Body of pancreas (tissue), 4 donors: ENCODE measurements at regions not wholly inside any gene's neighbourhood (a gene's known extent, or its start where the extent isn't known, plus 50 kb on each side); places are given as distances from the start of the nearest gene placed in this dataset.

Experiments used
- ATAC-seq: fragments of 150-250 bp; one replicate; pipeline ENCODE4 v1.9.1; 2016
- DNase-seq, 4 donors: peaks; one replicate each; pipeline ENCODE4 v3.0.0-alpha.2; 2019
- H3K27ac ChIP-seq, 4 donors: fragments of 200-600 bp; sonication (generic); 1 replicate in 3 of 4; 2 replicates in 1 of 4; pipeline versions ENCODE4 v1.5.1 to v1.6.1; 2016 to 2019; ENCODE audit warnings: mild to moderate bottlenecking in 1 of 4, mixed read lengths in 1 of 4, moderate library complexity in 1 of 4
- H3K27me3 ChIP-seq, 2 donors: fragments of 200-600 bp; sonication (generic); one replicate each; pipeline ENCODE4 v1.6.0; 2016; ENCODE audit warnings: mild to moderate bottlenecking in 1 of 2
- H3K36me3 ChIP-seq, 2 donors: fragments of 200-600 bp; sonication (generic); replicated peaks in 1 of 2; 2 replicates each; pipeline ENCODE4 v1.5.1; 2016; ENCODE audit warnings: low read depth in 2 of 2; ENCODE audit not compliant: insufficient read depth in 1 of 2
- H3K4me1 ChIP-seq: fragments of 200-600 bp; sonication (generic); one replicate; pipeline ENCODE4 v1.6.0; 2016
- H3K4me3 ChIP-seq, 2 donors: fragments of 200-600 bp; sonication (generic); 1 replicate in 1 of 2; 2 replicates in 1 of 2; pipeline ENCODE4 v1.5.1; 2016 to 2019
- H3K9me3 ChIP-seq, 3 donors: fragments of 200-600 bp; sonication (generic); 1 replicate in 2 of 3; 2 replicates in 1 of 3; pipeline ENCODE4 v1.5.1; 2016
- POLR2A ChIP-seq, 3 donors: fragments of 450-650 bp; IDR thresholded peaks; one replicate each; pipeline ENCODE4 v1.6.1; 2016; ENCODE audit warnings: antibody characterized with exemption in 3 of 3, mild to moderate bottlenecking in 2 of 3
- WGBS, 2 donors: methylation state at CpG; one replicate each; pipeline ENCODE4 v1.1.5; 2017; 5-methylcytosine and 5-hydroxymethylcytosine counted together
- intact Hi-C: fragments of 100-400 bp; cut with DNase I; formaldehyde crosslinking; loops from one replicate; pipeline ENCODE4 v1.15.1; 2023
- TF ChIP-seq, protein P1 (sequence below), 7 experiments: fragments of 450-650 bp in 4 of 7; fragments of 200-600 bp in 3 of 7; sonication (generic) in 3 of 7; IDR thresholded peaks; one replicate each; pipeline ENCODE4 v1.5.1; 2016 to 2019; ENCODE audit warnings: antibody characterized with exemption in 7 of 7

- TF ChIP-seq POLR2A (IDR thresholded peaks at IDR 0.05) = no peak
- TF ChIP-seq, protein P1, sequence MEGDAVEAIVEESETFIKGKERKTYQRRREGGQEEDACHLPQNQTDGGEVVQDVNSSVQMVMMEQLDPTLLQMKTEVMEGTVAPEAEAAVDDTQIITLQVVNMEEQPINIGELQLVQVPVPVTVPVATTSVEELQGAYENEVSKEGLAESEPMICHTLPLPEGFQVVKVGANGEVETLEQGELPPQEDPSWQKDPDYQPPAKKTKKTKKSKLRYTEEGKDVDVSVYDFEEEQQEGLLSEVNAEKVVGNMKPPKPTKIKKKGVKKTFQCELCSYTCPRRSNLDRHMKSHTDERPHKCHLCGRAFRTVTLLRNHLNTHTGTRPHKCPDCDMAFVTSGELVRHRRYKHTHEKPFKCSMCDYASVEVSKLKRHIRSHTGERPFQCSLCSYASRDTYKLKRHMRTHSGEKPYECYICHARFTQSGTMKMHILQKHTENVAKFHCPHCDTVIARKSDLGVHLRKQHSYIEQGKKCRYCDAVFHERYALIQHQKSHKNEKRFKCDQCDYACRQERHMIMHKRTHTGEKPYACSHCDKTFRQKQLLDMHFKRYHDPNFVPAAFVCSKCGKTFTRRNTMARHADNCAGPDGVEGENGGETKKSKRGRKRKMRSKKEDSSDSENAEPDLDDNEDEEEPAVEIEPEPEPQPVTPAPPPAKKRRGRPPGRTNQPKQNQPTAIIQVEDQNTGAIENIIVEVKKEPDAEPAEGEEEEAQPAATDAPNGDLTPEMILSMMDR (IDR thresholded peaks at IDR 0.05) = no peak
- no peaks in the 10 kb centered on the region for H3K36me3 ChIP-seq
- H3K4me3 ChIP-seq = no peak overlapping the region
- H3K9me3 ChIP-seq = no peaks in the 10 kb centered on the region
- no peak overlapping the region for H3K27ac ChIP-seq
- DNase-seq (no peak), ATAC-seq (no peak)
- WGBS, 2 donors = 58 to 62% methylated on average over 5 of the region's 5 CpGs
- intact Hi-C loops = no loop called here
- no peaks in the 10 kb centered on the region for H3K27me3 ChIP-seq
- no peaks in the 10 kb centered on the region for H3K4me1 ChIP-seq
These were observed 135.9 kb downstream of the C12orf75 start for GRCh38 chr12:105466231-105466900.

GRCh38 chr12:105466901-105467598, 136.6 kb downstream of the C12orf75 start:
- no peak for DNase-seq
- H3K4me1 ChIP-seq = no peaks in the 10 kb centered on the region
- TF ChIP-seq POLR2A (IDR thresholded peaks at IDR 0.05) = no peak
- TF ChIP-seq, protein P1 (IDR thresholded peaks at IDR 0.05) = no peak
- no peak overlapping the region for H3K4me3 ChIP-seq
- no peaks in the 10 kb centered on the region for H3K9me3 ChIP-seq
- H3K27me3 ChIP-seq = no peaks in the 10 kb centered on the region
- WGBS, 2 donors = 55 to 63% methylated on average over 7 of the region's 7 CpGs
- no peak overlapping the region for H3K27ac ChIP-seq
- intact Hi-C loops = no loop called here
- no peak for ATAC-seq
- H3K36me3 ChIP-seq = no peaks in the 10 kb centered on the region

DNA sequence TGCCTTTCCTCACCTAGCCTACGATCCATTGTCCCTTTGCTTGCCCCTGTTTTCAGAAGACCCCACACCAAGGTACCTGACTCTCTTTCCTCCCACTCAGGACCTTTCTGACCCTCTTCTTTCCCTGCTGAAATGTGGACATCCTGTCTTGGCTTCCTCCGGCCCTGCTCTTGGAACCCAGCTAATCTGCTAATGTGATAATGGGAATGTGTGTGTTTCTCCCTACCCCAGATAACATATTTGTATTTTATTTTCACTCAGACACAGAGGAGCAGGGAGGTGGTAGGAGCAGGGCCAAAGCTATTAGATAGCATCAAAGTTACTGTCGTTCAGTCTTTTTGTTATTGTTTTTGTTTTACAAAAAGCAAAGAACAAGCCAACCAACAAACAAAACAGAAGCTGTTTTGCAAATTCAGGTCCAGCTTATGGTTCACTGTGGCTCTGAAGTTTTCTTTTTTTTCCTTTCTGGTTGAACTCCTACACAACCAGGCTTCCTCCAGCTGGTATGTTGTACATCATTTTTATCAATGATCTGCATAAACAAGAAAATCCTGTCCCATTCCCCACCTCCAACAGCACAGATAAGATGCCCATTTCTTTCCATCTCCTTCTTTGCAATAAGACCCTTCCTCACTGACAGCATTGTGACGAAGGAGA, 137.3 kb downstream of the C12orf75 start:
- TF ChIP-seq POLR2A (IDR thresholded peaks at IDR 0.05) = no peak
- TF ChIP-seq, protein P1 (IDR thresholded peaks at IDR 0.05) = no peak
- no peaks in the 10 kb centered on the region for H3K36me3 ChIP-seq
- no peak overlapping the region for H3K27ac ChIP-seq
- ATAC-seq (no peak), DNase-seq (no peak)
- H3K9me3 ChIP-seq = no peaks in the 10 kb centered on the region
- 49 to 54% methylated on average over 4 of the region's 4 CpGs for WGBS, 2 donors
- intact Hi-C loops = no loop called here
- H3K4me1 ChIP-seq = no peaks in the 10 kb centered on the region
- H3K27me3 ChIP-seq = no peaks in the 10 kb centered on the region
- no peak overlapping the region for H3K4me3 ChIP-seq

GRCh38 chr12:105468464-105468863, 138.0 kb downstream of the C12orf75 start:
- ATAC-seq (no peak), DNase-seq (no peak)
- Histone ChIP-seq H3K9me3 (no peaks in the 10 kb centered on the region), H3K4me3 (no peak overlapping the region), H3K36me3 (no peaks in the 10 kb centered on the region), H3K27me3 (no peaks in the 10 kb centered on the region), H3K4me1 (no peaks in the 10 kb centered on the region), H3K27ac (no peak overlapping the region)
- TF ChIP-seq, protein P1 (IDR thresholded peaks at IDR 0.05) = no peak
- no peak for TF ChIP-seq POLR2A (IDR thresholded peaks at IDR 0.05)
- WGBS, 2 donors = 21 to 29% methylated on average over 1 of the region's 1 CpG
- intact Hi-C loops = no loop called here
